Thyroid gland (tissue), 4 donors: ENCODE measurements at regions not wholly inside any gene's neighbourhood (a gene's known extent, or its start where the extent isn't known, plus 50 kb on each side); places are given as distances from the start of the nearest gene placed in this dataset.

Experiments used
- CTCF ChIP-seq, 6 experiments: fragments of 200-600 bp in 3 of 6; fragments of 450-650 bp in 3 of 6; sonication (generic) in 3 of 6; IDR thresholded peaks; one replicate each; pipeline ENCODE4 v1.5.1; 2016 to 2019; ENCODE audit warnings: antibody characterized with exemption in 6 of 6, mild to moderate bottlenecking in 2 of 6, inconsistent platforms in 1 of 6, moderate library complexity in 1 of 6
- POLR2A ChIP-seq, 2 donors: fragments of 450-650 bp; IDR thresholded peaks; one replicate each; pipeline ENCODE4 v1.6.1; 2017; ENCODE audit warnings: antibody characterized with exemption in 2 of 2, mild to moderate bottlenecking in 2 of 2, moderate library complexity in 1 of 2

GRCh38 chr2:105537466-105537865 lies 138.6 kb upstream of the FHL2 start:
- no peak for TF ChIP-seq POLR2A (IDR thresholded peaks at IDR 0.05)
- no peak for TF ChIP-seq CTCF (IDR thresholded peaks at IDR 0.05)
